ENCODE measurements at regions not wholly inside any gene's neighbourhood (a gene's known extent, or its start where the extent isn't known, plus 50 kb on each side); places are given as distances from the start of the nearest gene placed in this dataset.
A peak's percentile ranks its signal among the peaks of the same experiment; 100 is the strongest.

- no peaks in the 10 kb centered on the region for H3F3A ChIP-seq (replicated peaks; ENCODE audit: low read depth)
- TF ChIP-seq EZH2phosphoT487 (IDR thresholded peaks at IDR 0.05; ENCODE audit: unreplicated experiment) (no peak), CTCF (conservative IDR thresholded peaks at IDR 0.05; ENCODE audit: low read depth in 2 of 2) (peak; percentile 7 to 25; a peak in 1 of 4 replicates)
- no peaks in the 10 kb centered on the region for H3K27me3 ChIP-seq (ENCODE audit: insufficient read depth)
- no peak overlapping the region for H2AFZ ChIP-seq
- H3K79me2 ChIP-seq (replicated peaks; ENCODE audit: insufficient read depth): no peaks in the 10 kb centered on the region
- H3K27ac ChIP-seq (ENCODE audit: low read depth): no peak overlapping the region
- Mint-ChIP-seq H3K9me3 (no peaks in the 10 kb centered on the region; the same call in 2 of the 3 replicates), H3K4me1 (no peaks in the 10 kb centered on the region), H3K27ac (no peak overlapping the region), H3K4me3 (no peak overlapping the region), H3K36me3 (ENCODE audit: low read depth) (no peaks in the 10 kb centered on the region), H3K27me3 (ENCODE audit: insufficient read depth, low read depth, poor library complexity) (no peaks in the 10 kb centered on the region)
- H3K4me3 ChIP-seq: no peak overlapping the region
- H3K4me1 ChIP-seq (ENCODE audit: insufficient read depth): no peaks in the 10 kb centered on the region
- H3K4me2 ChIP-seq: no peak overlapping the region
- no peaks in the 10 kb centered on the region for H3K9me2 ChIP-seq (ENCODE audit: insufficient read depth)
- ATAC-seq: no peak
- H3K36me3 ChIP-seq (ENCODE audit: insufficient read depth): no peaks in the 10 kb centered on the region
- peak; percentile 13 for DNase-seq (ENCODE audit: low spot score)
- H4K20me1 ChIP-seq (replicated peaks; ENCODE audit: insufficient read depth): no peaks in the 10 kb centered on the region
Measured at GRCh38 chr1:143611159-143611558, 360.6 kb downstream of the FAM72C start.

GRCh38 chr1:143610196-143610595 lies 361.6 kb downstream of the FAM72C start:
- H3K36me3 Mint-ChIP-seq (ENCODE audit: low read depth): no peaks in the 10 kb centered on the region
- Histone ChIP-seq H3K4me3 (no peak overlapping the region), H3K79me2 (replicated peaks; ENCODE audit: insufficient read depth) (no peaks in the 10 kb centered on the region), H3K27ac (ENCODE audit: low read depth) (no peak overlapping the region), H4K20me1 (replicated peaks; ENCODE audit: insufficient read depth) (no peaks in the 10 kb centered on the region), H3K9me2 (ENCODE audit: insufficient read depth) (no peaks in the 10 kb centered on the region), H3K4me2 (no peak overlapping the region), H3K27me3 (ENCODE audit: insufficient read depth) (no peaks in the 10 kb centered on the region), H3K4me1 (ENCODE audit: insufficient read depth) (no peaks in the 10 kb centered on the region), H3F3A (replicated peaks; ENCODE audit: low read depth) (no peaks in the 10 kb centered on the region), H3K36me3 (ENCODE audit: insufficient read depth) (no peaks in the 10 kb centered on the region), H2AFZ (no peak overlapping the region)
- no peaks in the 10 kb centered on the region for H3K27me3 Mint-ChIP-seq (ENCODE audit: insufficient read depth, low read depth, poor library complexity)
- no peaks in the 10 kb centered on the region for H3K4me1 Mint-ChIP-seq
- TF ChIP-seq ZNF462 (CRISPR knock-in tag; IDR thresholded peaks at IDR 0.05): no peak
- no peak for TF ChIP-seq CREB1 (CRISPR knock-in tag; IDR thresholded peaks at IDR 0.05; ENCODE audit: low read depth)
- TF ChIP-seq POLR2AphosphoS5 (IDR thresholded peaks at IDR 0.05; ENCODE audit: low read depth): no peak
- no peak for TF ChIP-seq JUNB (IDR thresholded peaks at IDR 0.05; ENCODE audit: unreplicated experiment)
- no peaks in the 10 kb centered on the region; the same call in 2 of the 3 replicates for H3K9me3 Mint-ChIP-seq
- ATAC-seq (no peak), DNase-seq (ENCODE audit: low spot score) (no peak)
- no peak overlapping the region for H3K27ac Mint-ChIP-seq
- no peak overlapping the region for H3K4me3 Mint-ChIP-seq

Measured in GM23338 (cell line).